Embryonic facial prominence (tissue), 1 donor: ENCODE measurements at regions not wholly inside any gene's neighbourhood (a gene's known extent, or its start where the extent isn't known, plus 50 kb on each side); places are given as distances from the start of the nearest gene placed in this dataset.

Experiments
- DNase-seq: peaks from one replicate; pipeline ENCODE4 v3.0.0-alpha.2; 2016; ENCODE audit errors: extremely low spot score

GRCh38 chr10:47143473-47143872 is 156.5 kb upstream of the GDF10 start:
- no peak for DNase-seq

- DNase-seq: no peak
These were observed 155.5 kb upstream of the GDF10 start for GRCh38 chr10:47144525-47144924.

- no peak for DNase-seq
These were observed 154.6 kb upstream of the GDF10 start for GRCh38 chr10:47145290-47145934.

- DNase-seq: no peak
These were observed 153.4 kb upstream of the GDF10 start for GRCh38 chr10:47146572-47146971.

GRCh38 chr10:47147186-47147585 is 152.8 kb upstream of the GDF10 start:
- no peak for DNase-seq

GRCh38 chr10:47150581-47150980 is 149.4 kb upstream of the GDF10 start:
- DNase-seq: no peak

- no peak for DNase-seq
These were observed 148.1 kb upstream of the GDF10 start for GRCh38 chr10:47151920-47152319.

- DNase-seq: no peak
These were observed 147.1 kb upstream of the GDF10 start for GRCh38 chr10:47152861-47153349.

GRCh38 chr10:47154762-47155161 is 145.2 kb upstream of the GDF10 start:
- no peak for DNase-seq

- DNase-seq: no peak
These were observed 143.1 kb upstream of the GDF10 start for GRCh38 chr10:47156873-47157272.

GRCh38 chr10:47158116-47159071 is 141.6 kb upstream of the GDF10 start:
- DNase-seq: no peak

GRCh38 chr10:47159361-47160260 is 140.4 kb upstream of the GDF10 start:
- DNase-seq: no peak

- DNase-seq: no peak
These were observed 139.6 kb upstream of the GDF10 start for GRCh38 chr10:47160261-47160908.

GRCh38 chr10:47160967-47161366 is 139.0 kb upstream of the GDF10 start:
- DNase-seq: no peak

GRCh38 chr10:47161465-47161864 is 138.5 kb upstream of the GDF10 start:
- DNase-seq: no peak

GRCh38 chr10:47164126-47164799 is 135.7 kb upstream of the GDF10 start:
- DNase-seq: no peak

GRCh38 chr10:47164800-47165128 is 135.2 kb upstream of the GDF10 start:
- DNase-seq: no peak

- no peak for DNase-seq
These were observed 134.8 kb upstream of the GDF10 start for GRCh38 chr10:47165168-47165710.

- DNase-seq: peak; percentile 53
These were observed 134.1 kb upstream of the GDF10 start for GRCh38 chr10:47165711-47166404.

GRCh38 chr10:47166405-47166777 is 133.6 kb upstream of the GDF10 start:
- DNase-seq: no peak
